ENCODE measurements at regions not wholly inside any gene's neighbourhood (a gene's known extent, or its start where the extent isn't known, plus 50 kb on each side); places are given as distances from the start of the nearest gene placed in this dataset.

DNA sequence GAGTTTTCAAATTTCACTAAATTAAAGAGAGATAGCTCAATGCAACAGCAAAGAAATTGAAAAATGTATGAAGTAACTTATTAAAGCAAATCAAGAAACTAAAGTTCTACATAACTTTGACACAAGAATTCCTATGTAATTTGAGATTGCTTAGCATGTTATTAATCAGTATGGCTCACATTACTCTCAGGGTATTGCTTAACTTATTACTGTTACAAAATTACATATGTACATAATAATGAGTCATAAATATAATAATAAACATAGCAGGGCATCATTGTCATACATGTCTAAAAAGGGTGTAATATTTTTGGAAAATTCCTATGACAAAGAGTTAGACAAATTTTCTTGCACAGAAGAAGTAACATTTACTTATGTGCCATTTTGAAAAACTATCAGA, 75.0 kb downstream of the ZWINT start:
- no peaks in the 10 kb centered on the region for H4K20me1 ChIP-seq (ENCODE audit: control insufficient read depth, insufficient read depth)
- H3K27ac ChIP-seq (ENCODE audit: control insufficient read depth, insufficient read depth), result no peak overlapping the region
- H3K9ac ChIP-seq (ENCODE audit: control insufficient read depth, insufficient read depth, low read length), result no peak overlapping the region
- DNase-seq (ENCODE audit: low read depth, low spot score) (no peak), FAIRE-seq (no peak), ATAC-seq (no peak)
- intact Hi-C loops (cut with micrococcal nuclease; ENCODE audit: unreplicated experiment) (no loop called here), in situ Hi-C loops (cut with MboI) (no loop called here)
- CTCF ChIA-PET, result no interaction called here
- RAD21 ChIA-PET (ENCODE audit: unreplicated experiment), result no interaction called here
- no TSS peak for BruUV-seq (replicated peaks)
- no peaks in the 10 kb centered on the region for H3K27me3 ChIP-seq (replicated peaks in 1 of 2; ENCODE audit: control insufficient read depth in 2 of 2, insufficient read depth in 2 of 2, low read length in 1 of 2)
- H3K4me3 ChIP-seq, result no peak overlapping the region
- TF ChIP-seq, protein P1, sequence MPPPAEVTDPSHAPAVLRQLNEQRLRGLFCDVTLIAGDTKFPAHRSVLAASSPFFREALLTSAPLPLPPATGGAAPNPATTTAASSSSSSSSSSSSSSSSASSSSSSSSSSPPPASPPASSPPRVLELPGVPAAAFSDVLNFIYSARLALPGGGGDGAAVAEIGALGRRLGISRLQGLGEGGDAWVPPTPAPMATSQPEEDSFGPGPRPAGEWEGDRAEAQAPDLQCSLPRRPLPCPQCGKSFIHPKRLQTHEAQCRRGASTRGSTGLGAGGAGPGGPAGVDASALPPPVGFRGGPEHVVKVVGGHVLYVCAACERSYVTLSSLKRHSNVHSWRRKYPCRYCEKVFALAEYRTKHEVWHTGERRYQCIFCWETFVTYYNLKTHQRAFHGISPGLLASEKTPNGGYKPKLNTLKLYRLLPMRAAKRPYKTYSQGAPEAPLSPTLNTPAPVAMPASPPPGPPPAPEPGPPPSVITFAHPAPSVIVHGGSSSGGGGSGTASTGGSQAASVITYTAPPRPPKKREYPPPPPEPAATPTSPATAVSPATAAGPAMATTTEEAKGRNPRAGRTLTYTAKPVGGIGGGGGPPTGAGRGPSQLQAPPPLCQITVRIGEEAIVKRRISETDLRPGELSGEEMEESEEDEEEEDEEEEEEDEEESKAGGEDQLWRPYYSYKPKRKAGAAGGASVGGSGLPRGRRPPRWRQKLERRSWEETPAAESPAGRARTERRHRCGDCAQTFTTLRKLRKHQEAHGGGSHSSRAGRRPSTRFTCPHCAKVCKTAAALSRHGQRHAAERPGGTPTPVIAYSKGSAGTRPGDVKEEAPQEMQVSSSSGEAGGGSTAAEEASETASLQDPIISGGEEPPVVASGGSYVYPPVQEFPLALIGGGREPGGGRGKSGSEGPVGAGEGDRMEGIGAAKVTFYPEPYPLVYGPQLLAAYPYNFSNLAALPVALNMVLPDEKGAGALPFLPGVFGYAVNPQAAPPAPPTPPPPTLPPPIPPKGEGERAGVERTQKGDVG (CRISPR knock-in tag; IDR thresholded peaks at IDR 0.05), result no peak
- SMC1A ChIA-PET (ENCODE audit: uncharacterized antibody, unreplicated experiment), result interaction anchor here (0.8 kb wide), 1 partner anchor 44 kb away, joined by 3 read pairs; no protein-coding TSS in a partner anchor
- no peak overlapping the region for H2AFZ ChIP-seq (ENCODE audit: control insufficient read depth, low read depth, low read length)
- no peaks in the 10 kb centered on the region for H3K79me2 ChIP-seq (ENCODE audit: control insufficient read depth, insufficient read depth, low read length)
- no peaks in the 10 kb centered on the region for H3K36me3 ChIP-seq (ENCODE audit: control insufficient read depth in 2 of 2, insufficient read depth in 2 of 2, low read length in 1 of 2)
- no peaks in the 10 kb centered on the region for H3K4me1 ChIP-seq (ENCODE audit: control insufficient read depth, insufficient read depth, low read length)
- H3K9me3 ChIP-seq (replicated peaks; ENCODE audit: control insufficient read depth, insufficient read depth, low read length), result no peaks in the 10 kb centered on the region
- POLR2A ChIA-PET, result no interaction called here
- no peak overlapping the region for H3K4me2 ChIP-seq (ENCODE audit: control insufficient read depth, insufficient read depth)

DNA sequence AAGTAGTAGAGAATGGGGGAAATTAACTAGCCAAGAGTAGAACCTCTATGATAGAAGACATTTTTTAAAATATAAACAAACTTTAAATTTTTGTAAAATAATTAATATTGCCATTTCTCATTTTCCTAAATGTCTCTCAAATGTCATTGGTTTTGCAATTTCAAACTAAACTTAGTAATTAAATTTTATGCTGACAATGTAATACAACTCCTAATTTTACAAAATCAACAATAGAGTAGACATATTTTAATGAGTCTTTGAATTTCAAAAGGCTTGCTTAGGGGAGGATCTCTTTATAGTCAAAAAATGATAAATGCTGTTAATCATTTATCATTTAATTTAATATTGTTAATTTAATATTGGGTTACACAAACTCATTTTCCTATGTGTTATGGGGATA, 81.8 kb downstream of the ZWINT start:
- H3K27me3 ChIP-seq (replicated peaks in 1 of 2; ENCODE audit: control insufficient read depth in 2 of 2, insufficient read depth in 2 of 2, low read length in 1 of 2), result no peaks in the 10 kb centered on the region
- intact Hi-C loops (cut with micrococcal nuclease; ENCODE audit: unreplicated experiment), result no loop called here
- ATAC-seq (no peak), DNase-seq (ENCODE audit: low read depth, low spot score) (no peak), FAIRE-seq (no peak)
- no peak for TF ChIP-seq BHLHE40 (IDR thresholded peaks at IDR 0.05; ENCODE audit: borderline replicate concordance in 1 of 2, low read depth in 2 of 2, low read length in 1 of 2)
- TF ChIP-seq EGR1 (IDR thresholded peaks at IDR 0.05; ENCODE audit: borderline replicate concordance in 1 of 2, low read depth in 2 of 2, low read length in 2 of 2), result no peak
- TF ChIP-seq IRF4 (IDR thresholded peaks at IDR 0.05; ENCODE audit: low read depth, low read length), result no peak
- no peak for TF ChIP-seq GATAD2B (conservative IDR thresholded peaks at IDR 0.05; ENCODE audit: low read depth)
- TF ChIP-seq ETV6 (conservative IDR thresholded peaks at IDR 0.05 in 1 of 2, IDR thresholded peaks at IDR 0.05 in 1 of 2; ENCODE audit: borderline replicate concordance in 1 of 2, low read depth in 1 of 2), result no peak
- no peak for TF ChIP-seq ATF7 (IDR thresholded peaks at IDR 0.05; ENCODE audit: low read depth)
- no peaks in the 10 kb centered on the region for H3K36me3 ChIP-seq (ENCODE audit: control insufficient read depth in 2 of 2, insufficient read depth in 2 of 2, low read length in 1 of 2)
- no peaks in the 10 kb centered on the region for H3K9me3 ChIP-seq (replicated peaks; ENCODE audit: control insufficient read depth, insufficient read depth, low read length)
- H3K4me2 ChIP-seq (ENCODE audit: control insufficient read depth, insufficient read depth), result no peak overlapping the region
- no peaks in the 10 kb centered on the region for H3K79me2 ChIP-seq (ENCODE audit: control insufficient read depth, insufficient read depth, low read length)
- ChIA-PET RAD21 (ENCODE audit: unreplicated experiment) (no interaction called here), CTCF (no interaction called here), POLR2A (no interaction called here), SMC1A (ENCODE audit: uncharacterized antibody, unreplicated experiment) (no interaction called here)
- in situ Hi-C loops (cut with MboI), result no loop called here
- no peaks in the 10 kb centered on the region for H3K4me1 ChIP-seq (ENCODE audit: control insufficient read depth, insufficient read depth, low read length)
- no peak overlapping the region for H3K9ac ChIP-seq (ENCODE audit: control insufficient read depth, insufficient read depth, low read length)
- H3K4me3 ChIP-seq, result no peak overlapping the region
- H4K20me1 ChIP-seq (ENCODE audit: control insufficient read depth, insufficient read depth), result no peaks in the 10 kb centered on the region
- no TSS peak for BruUV-seq (replicated peaks)
- H3K27ac ChIP-seq (ENCODE audit: control insufficient read depth, insufficient read depth), result no peak overlapping the region
- H2AFZ ChIP-seq (ENCODE audit: control insufficient read depth, low read depth, low read length), result no peak overlapping the region
